ENCODE measurements at regions not wholly inside any gene's neighbourhood (a gene's known extent, or its start where the extent isn't known, plus 50 kb on each side); places are given as distances from the start of the nearest gene placed in this dataset.

DNA sequence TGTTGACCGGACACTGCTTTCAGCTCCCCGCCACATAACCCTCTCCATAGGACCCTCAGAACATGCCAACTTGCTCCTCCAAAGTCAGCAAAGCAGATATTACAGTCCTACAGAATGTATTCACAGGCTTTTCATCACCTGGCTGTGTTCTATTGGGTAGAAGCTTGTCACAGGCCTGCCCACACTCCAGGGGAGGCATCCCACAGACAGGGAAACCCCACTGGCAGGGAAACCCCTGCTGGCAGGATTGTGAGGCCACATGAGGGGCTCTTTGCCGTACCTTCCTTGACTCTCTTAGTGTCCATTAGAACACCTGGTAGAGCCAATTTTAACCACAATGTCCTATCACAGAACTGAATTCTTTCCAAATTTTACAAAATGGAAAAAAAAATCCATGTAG, 344.2 kb upstream of the MGMT start:
- dilution Hi-C loops (cut with MboI; ENCODE audit: extremely low pct_ligation_motif_present, low sequenced_read_pairs): no loop called here
- no peak for FAIRE-seq
- H2AFZ ChIP-seq (ENCODE audit: low read depth, low read length): no peak overlapping the region
- TF ChIP-seq MAX (IDR thresholded peaks at IDR 0.05; ENCODE audit: insufficient read depth, insufficient read length) (no peak), GATA2 (IDR thresholded peaks at IDR 0.05; ENCODE audit: insufficient read depth, insufficient read length, low read depth, low read length) (no peak), CTCF (IDR thresholded peaks at IDR 0.05; ENCODE audit: extremely low read depth in 1 of 2, insufficient read depth in 1 of 2, low read depth in 1 of 2, low read length in 2 of 2) (no peak), MYC (IDR thresholded peaks at IDR 0.05; ENCODE audit: low read depth, low read length) (no peak), POLR2A (IDR thresholded peaks at IDR 0.05; ENCODE audit: low read depth, low read length) (no peak), FOS (IDR thresholded peaks at IDR 0.05; ENCODE audit: borderline replicate concordance, insufficient read depth, low read length) (no peak), EZH2 (IDR thresholded peaks at IDR 0.05; ENCODE audit: borderline replicate concordance, low read depth, low read length, severe bottlenecking) (no peak), JUN (IDR thresholded peaks at IDR 0.05; ENCODE audit: borderline replicate concordance, insufficient read depth, insufficient read length, low read depth) (no peak), POLR2AphosphoS5 (IDR thresholded peaks at IDR 0.05; ENCODE audit: insufficient read depth, low read depth, low read length) (no peak)
- H4K20me1 ChIP-seq (replicated peaks; ENCODE audit: control insufficient read depth, extremely low read depth, insufficient read depth, low read length): no peaks in the 10 kb centered on the region
- H3K36me3 ChIP-seq (ENCODE audit: control insufficient read depth in 2 of 2, extremely low read depth in 1 of 2, insufficient read depth in 2 of 2, low read length in 2 of 2): no peaks in the 10 kb centered on the region
- no peak for DNase-seq (ENCODE audit: low read depth, low spot score)
- H3K4me2 ChIP-seq (ENCODE audit: insufficient read depth, low read length): no peak overlapping the region
- H3K27ac ChIP-seq (ENCODE audit: insufficient read depth, low read depth, low read length): no peak overlapping the region
- H3K27me3 ChIP-seq (ENCODE audit: control insufficient read depth in 2 of 2, insufficient read depth in 2 of 2, low read length in 2 of 2): no peaks in the 10 kb centered on the region
- BruUV-seq (replicated peaks): no TSS peak
- no peaks in the 10 kb centered on the region for H3K9me3 ChIP-seq (replicated peaks; ENCODE audit: control insufficient read depth, insufficient read depth, low read length)
- ChIA-PET CTCF (no interaction called here), POLR2A (no interaction called here)
- no peak overlapping the region for H3K9ac ChIP-seq (replicated peaks; ENCODE audit: extremely low read depth, insufficient read depth, low read length)
- intact Hi-C loops (cut with micrococcal nuclease): no loop called here
- no peaks in the 10 kb centered on the region for H3K79me2 ChIP-seq (ENCODE audit: control insufficient read depth, insufficient read depth, low read length)
- no peaks in the 10 kb centered on the region for H3K9me1 ChIP-seq (replicated peaks; ENCODE audit: control insufficient read depth, extremely low read depth, insufficient read depth, low read length)
- H3K4me1 ChIP-seq (ENCODE audit: control insufficient read depth, extremely low read depth, insufficient read depth, low read length): no peaks in the 10 kb centered on the region
- no peak overlapping the region for H3K4me3 ChIP-seq (replicated peaks in 1 of 3; ENCODE audit: insufficient read depth in 1 of 3, low read depth in 1 of 3, low read length in 3 of 3)
